Heart left ventricle (tissue), 16 donors: ENCODE measurements at regions not wholly inside any gene's neighbourhood (a gene's known extent, or its start where the extent isn't known, plus 50 kb on each side); places are given as distances from the start of the nearest gene placed in this dataset.

Experiments
- ATAC-seq, 4 donors: fragments of 200-7000 bp; cut with Tn5 transposase; one replicate each; pipeline ENCODE4 v1.9.1; 2020 to 2022; ENCODE audit warnings: moderate library complexity in 4 of 4, mild to moderate bottlenecking in 3 of 4, moderate number of reproducible peaks in 1 of 4
- DNase-seq, 5 donors: peaks; one replicate each; pipeline ENCODE4 v3.0.0-alpha.2; 2020
- H3K27ac ChIP-seq, 12 donors: fragments of 200-600 bp; sonication (generic) in 4 of 12; one replicate each; pipeline versions ENCODE4 v1.5.0 to v1.8.0; 2016 to 2022; ENCODE audit warnings: mild to moderate bottlenecking in 2 of 12
- H3K27me3 ChIP-seq, 9 donors: fragments of 200-600 bp; sonication (generic) in 2 of 9; one replicate each; pipeline versions ENCODE4 v1.5.1 to v1.8.0; 2016 to 2022; ENCODE audit warnings: mild to moderate bottlenecking in 3 of 9
- H3K36me3 ChIP-seq, 9 donors: fragments of 200-600 bp; sonication (generic) in 2 of 9; one replicate each; pipeline versions ENCODE4 v1.5.0 to v1.8.0; 2018 to 2022; ENCODE audit warnings: mild to moderate bottlenecking in 2 of 9
- H3K4me1 ChIP-seq, 12 donors: fragments of 200-600 bp; sonication (generic) in 4 of 12; one replicate each; pipeline versions ENCODE4 v1.5.0 to v1.8.0; 2016 to 2022; ENCODE audit warnings: mild to moderate bottlenecking in 3 of 12
- H3K4me3 ChIP-seq, 12 donors: fragments of 200-600 bp; sonication (generic) in 4 of 12; one replicate each; pipeline versions ENCODE4 v1.5.0 to v1.8.0; 2017 to 2022; ENCODE audit warnings: mild to moderate bottlenecking in 9 of 12, moderate library complexity in 4 of 12
- H3K9me3 ChIP-seq, 12 donors: fragments of 200-600 bp; sonication (generic) in 4 of 12; one replicate each; pipeline versions ENCODE4 v1.5.0 to v1.8.0; 2016 to 2022; ENCODE audit warnings: mild to moderate bottlenecking in 1 of 12
- POLR2A ChIP-seq, 2 donors: fragments of 450-650 bp; IDR thresholded peaks; one replicate each; pipeline ENCODE4 v1.6.1; 2017; ENCODE audit warnings: antibody characterized with exemption in 2 of 2, mild to moderate bottlenecking in 2 of 2, moderate library complexity in 2 of 2
- WGBS, 4 donors: extraction: QIAGEN DNeasy Blood & Tissue Kit in 2 of 4; methylation state at CpG; one replicate each; pipeline versions ENCODE4 v1.1.5 to v1.1.7; 2013 to 2018; 5-methylcytosine and 5-hydroxymethylcytosine counted together
- intact Hi-C, 10 donors: fragments of 100-400 bp; cut with DNase I; formaldehyde crosslinking; loops; one replicate each; pipeline versions ENCODE4 v1.11.1 to v1.14.2; 2022
- TF ChIP-seq, protein P1 (sequence below), 12 donors: fragments of 200-600 bp; sonication (generic) in 4 of 12; IDR thresholded peaks; one replicate each; pipeline versions ENCODE4 v1.5.0 to v1.8.0; 2018 to 2022; ENCODE audit warnings: antibody characterized with exemption in 12 of 12, mild to moderate bottlenecking in 5 of 12
- donor health status: ischemic (EF 13 %, LVEDD 7.1; RV severe dilation, severe dysfunction).
- donor health status: healthy with polysubstance abuse.
- donor health status: DM: no; HTN: yes; CAD: no.
- donor health status: DM: no; HTN: no; CAD: no.
- donor health status: ischemic (EF 25% LVEDD 6.9; RV normal size, moderate dysfunction).
- donor health status: ischemic (EF 25% LVEDD 5.7; RV mildly dilated, moderate dysfunction).
- donor health status: healthy.
- donor health status: DM: yes; HTN: yes; CAD: no.
- donor health status: ischemic (EF 35%, LVEDD 5.7; RV mildly dilated, moderate dysfunction).
- donor health status: nonischemic (EF 11% LVEDD 7.7; RV severe dilation, severe dysfunction).
- donor health status: DM: yes; HTN: yes; CAD: no.
- donor health status: PGD.
- donor health status: ischemic (EF 29% LVEDD 5.4; RV normal size, mild dysfunction).
- donor health status: nonischemic (EF 23%, LVEDD 6.1; RV moderate dilation, normal function).

DNA sequence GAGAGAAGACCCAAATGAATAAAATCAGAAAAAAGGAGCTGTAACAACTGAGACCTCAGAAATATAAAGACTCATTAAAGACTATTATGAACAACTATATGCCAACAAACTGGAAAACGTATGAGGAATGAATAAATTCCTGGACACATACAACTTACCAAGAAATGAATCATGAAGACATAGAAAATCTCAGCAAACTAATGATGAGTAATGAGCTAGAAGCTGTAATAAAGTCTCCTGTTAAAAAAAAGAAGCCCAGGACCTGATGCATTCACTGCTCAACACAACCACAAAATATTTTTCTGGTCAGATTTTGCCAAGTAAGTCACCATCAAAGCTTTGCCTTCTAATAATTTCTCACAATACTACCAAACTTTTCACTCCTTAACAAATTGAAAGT is 666.7 kb downstream of the LRRC70 start:
- no peak for DNase-seq

DNA sequence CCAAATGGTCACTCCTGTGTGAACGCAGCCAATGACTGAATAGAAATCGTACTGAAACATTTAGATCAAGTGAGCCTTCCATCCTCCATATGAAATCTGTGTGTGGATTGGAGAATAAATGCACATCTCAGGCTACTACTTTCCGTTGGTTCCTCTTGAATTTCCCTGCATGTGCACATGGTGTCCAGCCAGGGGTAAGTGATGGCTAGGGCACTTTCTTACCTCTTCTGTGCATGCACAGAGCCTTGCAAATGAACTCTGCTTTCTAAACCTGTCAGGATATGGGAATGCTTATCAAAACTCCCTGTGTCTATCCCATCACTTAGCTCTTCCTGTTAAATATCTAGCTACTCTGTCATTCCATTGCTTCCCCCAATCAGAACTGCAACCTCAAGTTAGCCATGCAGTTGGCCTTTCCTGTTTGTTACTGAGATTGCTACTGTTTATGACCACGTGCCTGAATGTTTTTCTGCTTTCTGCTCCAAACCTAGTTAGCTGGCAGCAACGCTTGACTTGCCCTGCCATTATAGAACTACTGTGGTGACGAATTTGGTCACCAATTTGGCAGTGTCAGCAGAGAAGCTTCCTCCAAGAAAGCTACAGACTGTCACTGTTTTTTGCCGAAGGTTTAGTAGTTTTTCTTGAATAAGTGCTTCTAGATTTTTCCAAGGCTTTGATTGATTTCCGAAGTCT is 661.6 kb downstream of the LRRC70 start:
- H3K9me3 ChIP-seq: peaks cover 0 to 6% (median 0%) of the 10 kb centered on the region in 12 donors
- H3K4me1 ChIP-seq: no peaks in the 10 kb centered on the region
- 70 to 77% (median 73%) methylated on average over 8 of the region's 8 CpGs for WGBS, 4 donors
- no peak overlapping the region for H3K4me3 ChIP-seq
- no peaks in the 10 kb centered on the region for H3K36me3 ChIP-seq
- intact Hi-C loops: no loop called here
- H3K27me3 ChIP-seq: no peaks in the 10 kb centered on the region
- ATAC-seq (no peak), DNase-seq (no peak)
- TF ChIP-seq POLR2A (IDR thresholded peaks at IDR 0.05): no peak
- TF ChIP-seq, protein P1, sequence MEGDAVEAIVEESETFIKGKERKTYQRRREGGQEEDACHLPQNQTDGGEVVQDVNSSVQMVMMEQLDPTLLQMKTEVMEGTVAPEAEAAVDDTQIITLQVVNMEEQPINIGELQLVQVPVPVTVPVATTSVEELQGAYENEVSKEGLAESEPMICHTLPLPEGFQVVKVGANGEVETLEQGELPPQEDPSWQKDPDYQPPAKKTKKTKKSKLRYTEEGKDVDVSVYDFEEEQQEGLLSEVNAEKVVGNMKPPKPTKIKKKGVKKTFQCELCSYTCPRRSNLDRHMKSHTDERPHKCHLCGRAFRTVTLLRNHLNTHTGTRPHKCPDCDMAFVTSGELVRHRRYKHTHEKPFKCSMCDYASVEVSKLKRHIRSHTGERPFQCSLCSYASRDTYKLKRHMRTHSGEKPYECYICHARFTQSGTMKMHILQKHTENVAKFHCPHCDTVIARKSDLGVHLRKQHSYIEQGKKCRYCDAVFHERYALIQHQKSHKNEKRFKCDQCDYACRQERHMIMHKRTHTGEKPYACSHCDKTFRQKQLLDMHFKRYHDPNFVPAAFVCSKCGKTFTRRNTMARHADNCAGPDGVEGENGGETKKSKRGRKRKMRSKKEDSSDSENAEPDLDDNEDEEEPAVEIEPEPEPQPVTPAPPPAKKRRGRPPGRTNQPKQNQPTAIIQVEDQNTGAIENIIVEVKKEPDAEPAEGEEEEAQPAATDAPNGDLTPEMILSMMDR (IDR thresholded peaks at IDR 0.05): no peak
- H3K27ac ChIP-seq: no peak overlapping the region

More for the DNA sequence above, 666.7 kb downstream of the LRRC70 start:
- intact Hi-C loops: no loop called here
- Histone ChIP-seq H3K36me3 (no peaks in the 10 kb centered on the region), H3K4me3 (no peak overlapping the region), H3K9me3 (no peaks in the 10 kb centered on the region), H3K27me3 (no peaks in the 10 kb centered on the region), H3K4me1 (no peaks in the 10 kb centered on the region), H3K27ac (no peak overlapping the region)
- no peak for TF ChIP-seq POLR2A (IDR thresholded peaks at IDR 0.05)
- TF ChIP-seq, protein P1 (IDR thresholded peaks at IDR 0.05): no peak
- ATAC-seq: no peak
- 80 to 85% (median 83%) methylated on average over 1 of the region's 1 CpG for WGBS, 4 donors

DNA sequence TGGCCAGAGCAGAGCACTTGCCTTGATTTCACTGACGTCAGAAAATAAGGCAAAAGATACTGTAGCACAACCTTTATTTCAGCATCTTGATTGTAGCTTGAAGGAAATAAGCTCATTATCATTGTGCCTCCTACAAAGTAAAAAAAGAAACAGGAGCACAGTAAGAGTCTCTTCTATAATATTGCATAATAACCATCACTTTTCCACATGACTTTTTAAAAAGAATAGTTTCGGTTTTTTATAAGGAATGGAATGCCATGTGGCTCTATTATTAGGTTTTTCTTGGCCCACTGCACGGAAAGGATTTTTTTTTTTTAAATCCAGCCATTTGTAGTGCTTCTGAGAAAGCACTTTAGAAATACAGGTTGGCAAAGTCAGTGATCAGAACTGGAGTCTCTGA is 655.3 kb downstream of the LRRC70 start:
- intact Hi-C loops: no loop called here
- ATAC-seq (no peak), DNase-seq (no peak)
- no peak overlapping the region for H3K4me3 ChIP-seq
- peaks cover 0 to 7% (median 0%) of the 10 kb centered on the region in 12 donors for H3K4me1 ChIP-seq
- TF ChIP-seq, protein P1 (IDR thresholded peaks at IDR 0.05): no peak
- TF ChIP-seq POLR2A (IDR thresholded peaks at IDR 0.05): no peak
- peaks cover 0 to 4% (median 0%) of the 10 kb centered on the region in 12 donors for H3K9me3 ChIP-seq
- H3K27ac ChIP-seq: no peak overlapping the region
- H3K36me3 ChIP-seq: no peaks in the 10 kb centered on the region
- H3K27me3 ChIP-seq: no peaks in the 10 kb centered on the region
- WGBS, 4 donors: 29 to 43% (median 33%) methylated on average over 3 of the region's 3 CpGs

DNA sequence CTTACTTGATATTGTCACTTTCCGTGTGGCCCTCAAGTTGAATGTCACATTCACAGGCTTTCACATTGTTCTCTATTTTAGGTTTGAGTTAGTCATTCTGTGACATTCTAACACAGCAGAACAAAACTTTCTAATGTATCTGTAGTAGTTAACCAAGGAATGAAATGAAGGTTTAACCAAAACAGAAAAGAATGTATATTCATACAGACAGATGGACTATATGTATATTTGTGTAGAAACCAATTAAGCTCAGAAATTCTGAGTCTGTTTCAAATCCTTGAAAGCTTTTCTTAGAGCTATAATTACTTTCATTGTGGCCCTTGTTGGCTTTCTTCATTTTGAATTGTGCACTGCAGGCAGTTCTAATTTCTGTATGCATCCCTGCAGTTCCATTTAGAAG is 654.7 kb downstream of the LRRC70 start:
- Histone ChIP-seq H3K27ac (no peak overlapping the region), H3K9me3 (no peaks in the 10 kb centered on the region), H3K27me3 (no peaks in the 10 kb centered on the region), H3K4me3 (no peak overlapping the region), H3K4me1 (peaks cover 0 to 7% (median 0%) of the 10 kb centered on the region in 12 donors), H3K36me3 (no peaks in the 10 kb centered on the region)
- TF ChIP-seq, protein P1 (IDR thresholded peaks at IDR 0.05): no peak
- TF ChIP-seq POLR2A (IDR thresholded peaks at IDR 0.05): no peak
- WGBS, 4 donors: 66 to 71% (median 70%) methylated on average over 1 of the region's 1 CpG
- intact Hi-C loops: no loop called here
- no peak for ATAC-seq
- no peak for DNase-seq
